H54 (cell line): ENCODE measurements at regions not wholly inside any gene's neighbourhood (a gene's known extent, or its start where the extent isn't known, plus 50 kb on each side); places are given as distances from the start of the nearest gene placed in this dataset.

Experiments
- DNase-seq: peaks from one replicate; pipeline ENCODE4 v3.0.0; 2011; ENCODE audit warnings: low spot score, mixed read lengths; ENCODE audit not compliant: insufficient read length
- FAIRE-seq: peaks from 3 replicates; lab custom pipeline; 2011; peaks lifted over from hg19 to GRCh38; lab: Jason Lieb, UNC
- POLR2A ChIP-seq: IDR thresholded peaks from 2 replicates; pipeline ENCODE4 v1.6.1; 2011; ENCODE audit warnings: low read depth, mild to moderate bottlenecking, low read length

DNA sequence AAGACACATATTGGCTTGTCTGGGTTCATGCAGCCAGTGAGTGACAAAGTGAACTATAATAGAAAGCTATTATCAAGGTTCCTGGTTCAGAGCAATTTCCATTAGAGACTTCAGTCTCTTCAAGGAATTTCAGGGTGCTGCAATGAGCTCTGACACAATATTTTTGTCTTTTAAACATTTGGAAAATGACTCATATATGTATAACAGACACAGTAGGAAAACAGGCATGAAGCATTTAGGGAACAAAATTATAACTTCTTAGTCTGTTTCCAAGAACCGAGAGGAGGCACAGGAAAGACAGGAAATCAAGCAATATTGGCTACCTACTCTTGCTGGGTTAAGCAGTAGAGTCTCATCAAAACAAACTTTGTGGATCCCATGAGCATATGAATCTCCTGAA is 170.4 kb downstream of the PTPRC start:
- DNase-seq (no peak), FAIRE-seq (no peak)
- TF ChIP-seq POLR2A, result no peak

DNA sequence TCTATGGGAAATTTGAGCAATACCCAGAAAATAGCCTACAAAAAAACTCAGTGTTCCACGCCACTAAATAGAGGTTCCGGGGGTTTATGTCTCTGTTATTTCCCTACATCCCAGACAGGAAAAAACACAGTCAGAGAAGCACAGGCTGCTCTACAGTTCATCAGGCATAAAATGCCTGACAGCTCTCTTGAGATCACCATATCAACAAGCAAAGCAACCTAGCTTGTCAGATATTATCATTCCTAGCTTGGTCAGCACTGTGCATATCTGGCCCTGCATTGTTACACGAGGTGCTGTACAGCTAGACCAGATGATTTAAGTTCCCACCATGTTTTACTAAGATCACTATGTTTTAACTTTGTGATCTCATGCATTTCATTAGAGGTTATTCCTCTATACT is 172.6 kb downstream of the PTPRC start:
- FAIRE-seq, result no peak
- DNase-seq, result no peak
- no peak for TF ChIP-seq POLR2A

DNA sequence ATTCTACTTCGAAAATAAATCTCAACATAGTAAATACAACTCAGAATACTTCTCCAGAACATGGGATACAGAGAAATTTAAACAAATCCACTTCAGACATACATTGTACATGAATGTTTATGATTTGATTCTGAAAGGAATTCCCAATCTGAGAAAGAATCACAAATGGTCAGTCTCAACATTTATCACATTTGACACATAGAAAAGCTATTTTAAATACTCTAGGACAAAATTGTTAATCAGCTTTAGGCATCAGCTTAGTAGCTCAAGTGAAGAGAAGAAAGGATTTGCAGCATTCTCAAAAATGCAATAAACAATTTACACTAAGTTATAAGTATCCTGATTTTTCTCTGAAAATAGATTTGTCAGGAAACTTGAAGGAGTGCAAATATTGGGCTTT is 184.8 kb downstream of the PTPRC start:
- DNase-seq (no peak), FAIRE-seq (no peak)
- no peak for TF ChIP-seq POLR2A

GRCh38 chr1:198825254-198825653 is 186.4 kb downstream of the PTPRC start:
- DNase-seq (no peak), FAIRE-seq (no peak)
- TF ChIP-seq POLR2A, result no peak

DNA sequence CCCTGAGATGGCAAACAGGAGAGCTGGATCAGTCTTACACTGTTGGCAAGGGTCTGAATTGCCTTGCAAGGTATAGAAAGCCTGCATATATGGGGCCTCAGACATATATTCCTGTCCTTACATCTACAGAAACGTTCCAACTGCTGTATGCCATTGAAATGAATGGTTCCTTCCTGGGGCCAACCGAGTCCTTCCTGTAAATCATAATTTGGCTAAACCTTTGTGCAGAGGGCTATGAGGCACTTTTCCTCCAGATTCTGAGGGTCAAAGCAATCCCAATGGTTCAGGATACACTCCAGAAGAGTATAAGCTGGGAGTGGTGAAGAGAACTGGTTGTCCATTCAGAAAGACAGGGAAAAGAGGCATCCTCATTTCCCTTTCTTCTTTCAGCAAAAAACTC is 190.5 kb downstream of the PTPRC start:
- no peak for TF ChIP-seq POLR2A
- no peak for FAIRE-seq
- DNase-seq, result no peak

- no peak for DNase-seq
- TF ChIP-seq POLR2A, result no peak
- no peak for FAIRE-seq
These were observed 191.1 kb downstream of the PTPRC start for GRCh38 chr1:198829944-198830343.

- no peak for FAIRE-seq
- TF ChIP-seq POLR2A, result no peak
- DNase-seq, result no peak
These were observed 191.6 kb downstream of the PTPRC start for GRCh38 chr1:198830412-198830811.

DNA sequence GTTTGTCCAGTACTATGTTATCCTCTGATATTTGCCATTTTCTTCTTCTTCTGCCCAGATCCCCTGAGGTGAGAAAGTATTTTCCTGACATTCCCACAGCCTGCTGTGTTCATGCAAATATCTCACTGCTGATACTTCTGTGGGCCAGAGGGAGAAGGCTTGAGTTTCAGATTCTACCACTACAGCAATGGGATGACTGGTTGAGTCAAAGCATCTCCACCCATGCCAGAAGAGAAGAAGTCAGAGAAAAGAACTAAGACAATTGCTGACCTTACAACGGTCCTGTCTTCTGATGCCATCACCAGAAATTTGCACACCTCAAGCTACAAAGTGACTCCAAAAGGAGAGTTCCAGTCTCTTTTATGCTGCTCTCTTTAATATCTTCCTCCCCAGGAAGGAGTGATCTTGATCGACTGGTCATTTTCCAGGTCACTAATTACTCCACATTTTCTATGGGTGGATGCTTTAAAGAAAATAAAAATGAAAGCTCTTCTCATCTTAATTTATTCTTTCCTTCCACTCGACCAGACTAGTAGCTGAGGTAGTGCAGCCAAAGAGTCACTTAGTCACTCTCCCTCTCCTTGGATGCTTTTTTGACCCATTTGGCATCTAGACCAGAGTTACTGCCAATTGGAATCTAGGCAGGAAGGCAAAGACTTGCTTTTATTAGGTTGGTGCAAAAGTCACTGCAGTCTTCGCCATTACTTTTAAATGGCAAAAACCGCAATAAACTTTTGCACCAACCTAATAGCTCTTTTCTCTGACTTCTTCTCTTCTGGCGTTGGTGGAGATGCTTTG is 195.1 kb downstream of the PTPRC start:
- no peak for TF ChIP-seq POLR2A
- FAIRE-seq, result no peak

GRCh38 chr1:198837278-198838021 is 198.6 kb downstream of the PTPRC start:
- DNase-seq (no peak), FAIRE-seq (no peak)
- TF ChIP-seq POLR2A, result no peak

More for the DNA sequence above, 195.1 kb downstream of the PTPRC start:
- no peak for DNase-seq

- FAIRE-seq, result no peak
- no peak for TF ChIP-seq POLR2A
- no peak for DNase-seq
These were observed 199.1 kb downstream of the PTPRC start for GRCh38 chr1:198838022-198838342.

DNA sequence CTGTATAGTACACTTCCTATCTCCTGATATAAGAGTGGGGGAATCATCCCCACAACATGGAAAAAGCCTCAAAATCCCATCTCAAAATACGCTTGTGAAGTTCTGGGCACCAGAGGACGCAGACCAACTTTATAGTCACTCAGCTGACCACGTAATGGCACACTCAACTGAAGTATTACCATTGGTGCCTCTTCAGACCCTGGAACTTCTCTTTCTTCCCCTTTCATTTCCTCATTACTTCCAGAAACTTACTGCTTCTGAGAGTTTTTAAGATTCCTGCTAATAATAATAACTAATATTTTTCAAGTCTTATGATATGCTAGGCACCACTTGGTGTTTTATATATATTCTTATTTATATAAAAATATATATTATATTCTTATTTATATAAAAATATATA is 202.6 kb downstream of the PTPRC start:
- TF ChIP-seq POLR2A, result no peak
- DNase-seq, result no peak
- no peak for FAIRE-seq

DNA sequence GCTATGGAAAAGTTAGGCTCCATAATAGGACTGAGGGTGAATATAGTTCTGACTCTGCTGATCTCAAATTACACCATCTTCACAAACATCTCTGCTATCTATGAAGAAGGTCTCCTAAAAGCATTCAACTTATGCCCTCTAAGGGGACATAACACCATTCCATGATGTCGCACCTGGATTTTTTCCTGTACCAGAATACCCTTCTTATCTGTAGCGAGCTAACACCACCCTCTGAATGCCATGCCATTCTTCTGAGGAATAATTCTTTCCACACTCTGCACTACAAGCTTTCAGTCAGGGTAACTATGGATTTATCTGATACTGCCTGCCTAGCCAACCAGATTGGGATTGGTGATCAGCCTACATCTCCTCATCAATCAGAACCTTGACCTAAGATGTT is 203.8 kb downstream of the PTPRC start:
- no peak for TF ChIP-seq POLR2A
- FAIRE-seq (no peak), DNase-seq (no peak)

GRCh38 chr1:198845271-198845670 is 206.4 kb downstream of the PTPRC start:
- FAIRE-seq (no peak), DNase-seq (no peak)
- no peak for TF ChIP-seq POLR2A

DNA sequence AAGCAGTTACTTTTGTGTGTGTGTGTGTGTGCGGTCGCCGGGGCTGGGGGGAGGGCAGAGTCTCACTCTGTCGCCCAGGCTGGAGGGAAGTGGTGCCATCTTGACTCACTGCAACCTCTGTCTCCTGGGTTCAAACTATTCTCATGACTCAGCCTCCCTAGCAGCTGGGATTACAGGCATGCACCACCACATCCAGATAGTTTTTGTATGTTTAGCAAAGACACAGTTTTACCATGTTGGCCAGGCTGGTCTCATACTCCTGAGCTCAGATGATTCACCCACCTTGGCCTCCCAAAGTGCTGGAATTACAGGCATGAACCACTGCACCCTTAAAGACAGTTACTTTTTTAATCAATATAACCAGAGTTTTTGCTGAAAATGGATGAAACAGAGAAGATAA is 207.0 kb downstream of the PTPRC start:
- FAIRE-seq, result no peak
- no peak for TF ChIP-seq POLR2A

GRCh38 chr1:198846556-198846955 is 207.7 kb downstream of the PTPRC start:
- no peak for FAIRE-seq
- no peak for TF ChIP-seq POLR2A

More for the DNA sequence above, 207.0 kb downstream of the PTPRC start:
- no peak for DNase-seq

More at GRCh38 chr1:198846556-198846955, 207.7 kb downstream of the PTPRC start:
- DNase-seq, result no peak
